ENCODE measurements at regions not wholly inside any gene's neighbourhood (a gene's known extent, or its start where the extent isn't known, plus 50 kb on each side); places are given as distances from the start of the nearest gene placed in this dataset.

DNA sequence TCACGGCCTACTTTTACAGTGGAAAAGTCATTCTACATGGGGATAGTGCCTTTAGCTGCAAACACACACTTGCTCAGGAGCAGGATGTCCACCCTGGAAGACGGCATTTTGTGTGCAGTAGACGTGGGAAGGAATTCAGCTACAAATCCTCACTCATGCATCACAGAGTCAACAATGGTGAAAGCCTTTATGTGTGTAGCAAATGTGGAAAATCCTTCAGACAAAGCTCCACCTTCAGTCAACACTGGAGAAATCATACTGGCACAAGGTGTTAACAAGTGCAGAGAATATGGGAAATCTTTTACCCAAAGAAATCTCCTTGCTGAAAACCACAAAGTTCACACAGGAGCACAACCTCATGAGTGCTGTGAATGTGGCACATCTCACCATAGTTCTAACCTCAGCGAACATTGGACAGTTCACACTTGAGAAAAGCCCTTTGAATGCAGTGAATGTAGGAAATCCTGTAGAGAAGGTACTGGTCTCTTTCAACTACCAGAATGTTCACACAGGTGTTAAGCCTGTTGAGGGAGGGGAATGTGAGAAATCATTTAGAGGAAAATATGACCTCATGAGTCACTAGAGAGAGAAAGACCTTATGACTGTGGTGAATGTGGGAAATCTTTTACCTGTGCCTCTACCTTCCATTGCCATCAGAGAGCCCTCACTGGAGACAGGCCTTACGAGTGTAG is 101.8 kb downstream of the PTGS2 start:
- DNase-seq, result no peak
- CTCF ChIA-PET, result no interaction called here
- Histone ChIP-seq H3K27me3 (ENCODE audit: insufficient read depth, low read depth) (no peaks in the 10 kb centered on the region), H4K20me1 (ENCODE audit: insufficient read depth) (no peaks in the 10 kb centered on the region), H3K4me3 (no peak overlapping the region), H3K36me3 (ENCODE audit: low read depth) (no peaks in the 10 kb centered on the region), H3K9me3 (ENCODE audit: insufficient read depth, low read depth) (peaks cover 4% of the 10 kb centered on the region; the same call in 1 of the 2 replicates), H3F3A (ENCODE audit: insufficient read depth, low read depth) (no peaks in the 10 kb centered on the region), H3K9me2 (ENCODE audit: insufficient read depth) (no peaks in the 10 kb centered on the region; the same call in 1 of the 2 replicates), H3K79me2 (ENCODE audit: low read depth) (no peaks in the 10 kb centered on the region), H3K4me2 (no peak overlapping the region), H3K4me1 (replicated peaks; ENCODE audit: insufficient read depth) (peaks cover 8% of the 10 kb centered on the region), H2AFZ (no peak overlapping the region), H3K27ac (no peak overlapping the region)
- intact Hi-C loops (cut with micrococcal nuclease; ENCODE audit: unreplicated experiment), result loop anchor here (5.0 kb wide), 1 partner anchor 86 kb away; no protein-coding TSS in a partner anchor
- no TSS peak for BruUV-seq (replicated peaks)
- POLR2A ChIA-PET (ENCODE audit: unreplicated experiment), result no interaction called here
- no peak for TF ChIP-seq EZH2 (IDR thresholded peaks at IDR 0.05; ENCODE audit: low read depth)
- TF ChIP-seq, protein P1, sequence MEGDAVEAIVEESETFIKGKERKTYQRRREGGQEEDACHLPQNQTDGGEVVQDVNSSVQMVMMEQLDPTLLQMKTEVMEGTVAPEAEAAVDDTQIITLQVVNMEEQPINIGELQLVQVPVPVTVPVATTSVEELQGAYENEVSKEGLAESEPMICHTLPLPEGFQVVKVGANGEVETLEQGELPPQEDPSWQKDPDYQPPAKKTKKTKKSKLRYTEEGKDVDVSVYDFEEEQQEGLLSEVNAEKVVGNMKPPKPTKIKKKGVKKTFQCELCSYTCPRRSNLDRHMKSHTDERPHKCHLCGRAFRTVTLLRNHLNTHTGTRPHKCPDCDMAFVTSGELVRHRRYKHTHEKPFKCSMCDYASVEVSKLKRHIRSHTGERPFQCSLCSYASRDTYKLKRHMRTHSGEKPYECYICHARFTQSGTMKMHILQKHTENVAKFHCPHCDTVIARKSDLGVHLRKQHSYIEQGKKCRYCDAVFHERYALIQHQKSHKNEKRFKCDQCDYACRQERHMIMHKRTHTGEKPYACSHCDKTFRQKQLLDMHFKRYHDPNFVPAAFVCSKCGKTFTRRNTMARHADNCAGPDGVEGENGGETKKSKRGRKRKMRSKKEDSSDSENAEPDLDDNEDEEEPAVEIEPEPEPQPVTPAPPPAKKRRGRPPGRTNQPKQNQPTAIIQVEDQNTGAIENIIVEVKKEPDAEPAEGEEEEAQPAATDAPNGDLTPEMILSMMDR (conservative IDR thresholded peaks at IDR 0.05), result no peak

DNA sequence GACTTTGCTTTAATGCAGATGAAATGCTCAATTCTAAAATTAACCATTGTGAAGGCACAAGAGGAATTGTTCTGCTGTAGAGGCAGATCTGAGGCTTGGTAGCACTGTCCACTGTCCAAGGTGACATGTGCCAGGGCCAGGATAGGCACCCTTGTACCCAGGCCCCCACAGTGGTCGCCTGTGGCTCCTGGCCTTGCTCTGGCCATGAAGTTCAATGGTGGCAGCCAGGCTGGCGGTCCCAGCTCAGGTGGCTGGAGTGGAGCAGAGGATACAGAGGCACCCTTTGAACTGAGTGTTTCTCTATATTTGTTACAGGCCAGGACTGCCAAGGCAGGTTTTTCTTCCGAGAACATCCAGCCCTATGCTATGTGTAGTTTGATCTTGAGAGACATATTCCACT is 102.6 kb downstream of the PTGS2 start:
- TF ChIP-seq EZH2 (IDR thresholded peaks at IDR 0.05; ENCODE audit: low read depth), result no peak
- TF ChIP-seq, protein P1 (conservative IDR thresholded peaks at IDR 0.05), result no peak
- no peaks in the 10 kb centered on the region for H3K27me3 ChIP-seq (ENCODE audit: insufficient read depth, low read depth)
- H3K9me2 ChIP-seq (ENCODE audit: insufficient read depth), result no peaks in the 10 kb centered on the region; the same call in 1 of the 2 replicates
- H4K20me1 ChIP-seq (ENCODE audit: insufficient read depth), result no peaks in the 10 kb centered on the region
- H2AFZ ChIP-seq, result no peak overlapping the region
- H3K27ac ChIP-seq, result no peak overlapping the region
- no peaks in the 10 kb centered on the region for H3K36me3 ChIP-seq (ENCODE audit: low read depth)
- no peak for DNase-seq
- ChIA-PET CTCF (no interaction called here), POLR2A (ENCODE audit: unreplicated experiment) (no interaction called here)
- no peaks in the 10 kb centered on the region for H3F3A ChIP-seq (ENCODE audit: insufficient read depth, low read depth)
- peak overlapping the region; percentile 20; the same call in 1 of the 2 replicates for H3K4me2 ChIP-seq
- no peak overlapping the region for H3K4me3 ChIP-seq
- intact Hi-C loops (cut with micrococcal nuclease; ENCODE audit: unreplicated experiment), result loop anchor here (5.0 kb wide), 1 partner anchor 85 kb away; no protein-coding TSS in a partner anchor
- H3K9me3 ChIP-seq (ENCODE audit: insufficient read depth, low read depth), result peaks cover 4% of the 10 kb centered on the region; the same call in 1 of the 2 replicates
- H3K4me1 ChIP-seq (replicated peaks; ENCODE audit: insufficient read depth), result peaks cover 8% of the 10 kb centered on the region
- no peaks in the 10 kb centered on the region for H3K79me2 ChIP-seq (ENCODE audit: low read depth)
- BruUV-seq (replicated peaks), result no TSS peak

DNA sequence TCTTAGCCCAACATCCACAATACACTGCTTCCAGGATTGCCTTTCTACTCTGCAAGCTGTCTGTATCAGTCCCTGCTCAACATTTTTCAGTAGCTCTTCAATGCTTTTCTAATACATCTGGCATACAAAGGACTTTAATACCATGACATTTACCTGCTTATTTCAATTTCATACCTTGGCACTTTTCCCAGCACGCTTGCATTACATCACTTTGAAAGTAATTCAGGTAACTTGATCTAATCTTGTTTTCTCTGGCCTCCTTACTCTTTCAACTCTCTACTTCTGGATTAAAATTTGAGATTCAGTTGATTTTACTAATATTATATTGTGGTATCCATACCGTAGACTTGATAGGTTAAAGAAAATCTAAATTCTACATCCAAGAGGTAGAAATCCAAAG is 103.0 kb downstream of the PTGS2 start:
- POLR2A ChIA-PET (ENCODE audit: unreplicated experiment), result no interaction called here
- peak in 1 of 2 experiments; percentile 20 for DNase-seq

More for the DNA sequence above, 103.0 kb downstream of the PTGS2 start:
- no peak overlapping the region for H3K4me3 ChIP-seq
- no peak overlapping the region for H2AFZ ChIP-seq
- intact Hi-C loops (cut with micrococcal nuclease; ENCODE audit: unreplicated experiment), result loop anchor here (5.0 kb wide), 1 partner anchor 85 kb away; no protein-coding TSS in a partner anchor
- BruUV-seq (replicated peaks), result no TSS peak
- H3K9me3 ChIP-seq (ENCODE audit: insufficient read depth, low read depth), result no peaks in the 10 kb centered on the region; the same call in 1 of the 2 replicates
- H3K9me2 ChIP-seq (ENCODE audit: insufficient read depth), result no peaks in the 10 kb centered on the region; the same call in 1 of the 2 replicates
- H3K27ac ChIP-seq, result no peak overlapping the region
- peaks cover 8% of the 10 kb centered on the region for H3K4me1 ChIP-seq (replicated peaks; ENCODE audit: insufficient read depth)
- peak overlapping the region; percentile 20; the same call in 1 of the 2 replicates for H3K4me2 ChIP-seq
- H3K27me3 ChIP-seq (ENCODE audit: insufficient read depth, low read depth), result no peaks in the 10 kb centered on the region
- TF ChIP-seq EZH2 (IDR thresholded peaks at IDR 0.05; ENCODE audit: low read depth), result no peak
- TF ChIP-seq, protein P1 (conservative IDR thresholded peaks at IDR 0.05), result no peak
- no peaks in the 10 kb centered on the region for H3K36me3 ChIP-seq (ENCODE audit: low read depth)
- H3F3A ChIP-seq (ENCODE audit: insufficient read depth, low read depth), result no peaks in the 10 kb centered on the region
- H3K79me2 ChIP-seq (ENCODE audit: low read depth), result no peaks in the 10 kb centered on the region
- CTCF ChIA-PET, result no interaction called here
- H4K20me1 ChIP-seq (ENCODE audit: insufficient read depth), result no peaks in the 10 kb centered on the region
